ENCODE measurements at regions not wholly inside any gene's neighbourhood (a gene's known extent, or its start where the extent isn't known, plus 50 kb on each side); places are given as distances from the start of the nearest gene placed in this dataset.

DNA sequence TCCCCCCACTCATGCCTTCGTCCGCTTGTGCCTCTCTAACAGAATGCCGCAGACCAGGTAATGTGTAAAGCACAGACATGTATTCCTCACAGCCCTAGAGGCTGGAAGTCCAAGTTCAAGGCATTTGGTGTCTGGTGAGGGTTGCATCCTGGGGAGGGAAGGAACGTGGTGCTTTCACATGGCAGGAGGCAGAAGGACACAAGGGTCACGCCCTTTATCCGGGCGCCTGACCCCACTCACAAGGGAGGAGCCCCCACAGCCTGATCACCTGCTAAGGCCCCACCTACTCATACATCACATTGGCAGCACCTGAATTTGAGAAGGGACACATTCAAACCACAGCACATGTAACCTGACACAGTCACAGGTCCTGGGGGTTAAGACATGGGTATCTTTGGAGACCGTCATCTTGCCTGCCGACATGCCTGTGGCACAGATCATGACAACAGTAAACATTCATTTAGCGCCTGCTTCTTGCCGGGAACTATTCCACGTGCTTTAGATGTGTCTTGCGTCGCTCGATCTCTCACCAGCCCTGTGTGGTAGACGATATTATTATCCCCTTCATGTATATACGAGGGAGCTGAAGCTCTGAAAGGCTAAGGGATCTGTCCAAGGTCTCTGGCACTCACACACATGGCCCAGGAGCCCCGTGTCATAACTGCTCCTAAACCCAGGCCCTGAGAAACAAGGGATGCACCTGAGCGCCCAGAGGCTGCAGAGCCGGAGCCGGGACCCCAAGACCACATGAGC lies 235.6 kb downstream of the NPHP4 start:
- no peaks in the 10 kb centered on the region for H3K79me2 ChIP-seq (ENCODE audit: insufficient read depth, low read length)
- H4K20me1 ChIP-seq (ENCODE audit: insufficient read depth, low read length) = no peaks in the 10 kb centered on the region
- TF ChIP-seq, protein P1, sequence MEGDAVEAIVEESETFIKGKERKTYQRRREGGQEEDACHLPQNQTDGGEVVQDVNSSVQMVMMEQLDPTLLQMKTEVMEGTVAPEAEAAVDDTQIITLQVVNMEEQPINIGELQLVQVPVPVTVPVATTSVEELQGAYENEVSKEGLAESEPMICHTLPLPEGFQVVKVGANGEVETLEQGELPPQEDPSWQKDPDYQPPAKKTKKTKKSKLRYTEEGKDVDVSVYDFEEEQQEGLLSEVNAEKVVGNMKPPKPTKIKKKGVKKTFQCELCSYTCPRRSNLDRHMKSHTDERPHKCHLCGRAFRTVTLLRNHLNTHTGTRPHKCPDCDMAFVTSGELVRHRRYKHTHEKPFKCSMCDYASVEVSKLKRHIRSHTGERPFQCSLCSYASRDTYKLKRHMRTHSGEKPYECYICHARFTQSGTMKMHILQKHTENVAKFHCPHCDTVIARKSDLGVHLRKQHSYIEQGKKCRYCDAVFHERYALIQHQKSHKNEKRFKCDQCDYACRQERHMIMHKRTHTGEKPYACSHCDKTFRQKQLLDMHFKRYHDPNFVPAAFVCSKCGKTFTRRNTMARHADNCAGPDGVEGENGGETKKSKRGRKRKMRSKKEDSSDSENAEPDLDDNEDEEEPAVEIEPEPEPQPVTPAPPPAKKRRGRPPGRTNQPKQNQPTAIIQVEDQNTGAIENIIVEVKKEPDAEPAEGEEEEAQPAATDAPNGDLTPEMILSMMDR (IDR thresholded peaks at IDR 0.05; ENCODE audit: borderline replicate concordance, extremely low read depth, low read length, poor library complexity, severe bottlenecking) = no peak
- TF ChIP-seq EZH2 (IDR thresholded peaks at IDR 0.05; ENCODE audit: borderline replicate concordance, low read depth, low read length, severe bottlenecking) = no peak
- DNase-seq = no peak
- ATAC-seq (ENCODE audit: insufficient read depth, low read depth) = no peak
- H3K4me1 ChIP-seq (ENCODE audit: insufficient read depth, low read length) = no peaks in the 10 kb centered on the region
- H3K9me3 ChIP-seq (ENCODE audit: insufficient read depth, low read length, severe bottlenecking) = no peaks in the 10 kb centered on the region
- H3K4me2 ChIP-seq (ENCODE audit: insufficient read depth, low read length) = no peak overlapping the region
- H3K36me3 ChIP-seq (ENCODE audit: insufficient read depth, low read length) = no peaks in the 10 kb centered on the region
- H3K27ac ChIP-seq (ENCODE audit: low read length) = no peak overlapping the region
- H3K27me3 ChIP-seq (ENCODE audit: insufficient read depth, low read length, poor library complexity) = peaks cover 5% of the 10 kb centered on the region
- no peak overlapping the region for H3K4me3 ChIP-seq (ENCODE audit: low read depth in 1 of 2, low read length in 2 of 2)
- H2AFZ ChIP-seq (ENCODE audit: low read depth, low read length) = no peak overlapping the region
- H3K9ac ChIP-seq (ENCODE audit: low read depth, low read length) = no peak overlapping the region

DNA sequence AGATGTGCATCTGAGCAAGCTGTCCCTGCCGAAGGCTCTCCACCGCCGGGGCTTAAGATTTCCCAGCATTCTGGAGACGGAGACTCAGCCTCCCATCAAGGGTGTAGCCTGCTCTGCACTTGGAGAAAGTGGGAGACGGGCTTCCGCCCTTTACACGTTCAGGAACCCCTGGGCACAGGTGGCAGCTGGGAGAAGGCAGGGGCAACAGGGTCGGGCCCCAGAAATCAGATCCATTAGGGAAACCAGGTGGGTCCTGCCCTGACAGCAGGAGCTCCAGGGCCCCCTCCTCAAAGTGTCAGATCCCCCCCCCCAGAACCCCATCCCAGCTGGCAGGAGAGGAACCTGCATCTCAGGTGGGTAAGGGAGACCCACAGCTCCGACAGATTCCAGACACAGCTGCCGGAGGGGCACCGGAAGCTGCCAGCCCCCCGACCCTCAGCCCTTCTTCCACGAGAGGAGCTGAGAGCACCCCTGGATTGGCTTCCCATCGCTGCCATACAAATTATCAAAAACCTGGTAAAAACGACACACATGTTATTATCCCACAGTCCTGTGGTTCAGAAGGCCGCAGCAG lies 236.6 kb downstream of the NPHP4 start:
- no peaks in the 10 kb centered on the region for H3K9me3 ChIP-seq (ENCODE audit: insufficient read depth, low read length, severe bottlenecking)
- ATAC-seq (ENCODE audit: insufficient read depth, low read depth) (no peak), DNase-seq (no peak)
- no peak overlapping the region for H3K4me3 ChIP-seq (ENCODE audit: low read depth in 1 of 2, low read length in 2 of 2)
- H2AFZ ChIP-seq (ENCODE audit: low read depth, low read length) = no peak overlapping the region
- no peak overlapping the region for H3K4me2 ChIP-seq (ENCODE audit: insufficient read depth, low read length)
- H4K20me1 ChIP-seq (ENCODE audit: insufficient read depth, low read length) = no peaks in the 10 kb centered on the region
- H3K27ac ChIP-seq (ENCODE audit: low read length) = no peak overlapping the region
- H3K9ac ChIP-seq (ENCODE audit: low read depth, low read length) = no peak overlapping the region
- H3K4me1 ChIP-seq (ENCODE audit: insufficient read depth, low read length) = no peaks in the 10 kb centered on the region
- H3K27me3 ChIP-seq (ENCODE audit: insufficient read depth, low read length, poor library complexity) = peaks cover 7% of the 10 kb centered on the region
- no peaks in the 10 kb centered on the region for H3K79me2 ChIP-seq (ENCODE audit: insufficient read depth, low read length)
- TF ChIP-seq, protein P1 (IDR thresholded peaks at IDR 0.05; ENCODE audit: borderline replicate concordance, extremely low read depth, low read length, poor library complexity, severe bottlenecking) = no peak
- no peak for TF ChIP-seq EZH2 (IDR thresholded peaks at IDR 0.05; ENCODE audit: borderline replicate concordance, low read depth, low read length, severe bottlenecking)
- no peaks in the 10 kb centered on the region for H3K36me3 ChIP-seq (ENCODE audit: insufficient read depth, low read length)

DNA sequence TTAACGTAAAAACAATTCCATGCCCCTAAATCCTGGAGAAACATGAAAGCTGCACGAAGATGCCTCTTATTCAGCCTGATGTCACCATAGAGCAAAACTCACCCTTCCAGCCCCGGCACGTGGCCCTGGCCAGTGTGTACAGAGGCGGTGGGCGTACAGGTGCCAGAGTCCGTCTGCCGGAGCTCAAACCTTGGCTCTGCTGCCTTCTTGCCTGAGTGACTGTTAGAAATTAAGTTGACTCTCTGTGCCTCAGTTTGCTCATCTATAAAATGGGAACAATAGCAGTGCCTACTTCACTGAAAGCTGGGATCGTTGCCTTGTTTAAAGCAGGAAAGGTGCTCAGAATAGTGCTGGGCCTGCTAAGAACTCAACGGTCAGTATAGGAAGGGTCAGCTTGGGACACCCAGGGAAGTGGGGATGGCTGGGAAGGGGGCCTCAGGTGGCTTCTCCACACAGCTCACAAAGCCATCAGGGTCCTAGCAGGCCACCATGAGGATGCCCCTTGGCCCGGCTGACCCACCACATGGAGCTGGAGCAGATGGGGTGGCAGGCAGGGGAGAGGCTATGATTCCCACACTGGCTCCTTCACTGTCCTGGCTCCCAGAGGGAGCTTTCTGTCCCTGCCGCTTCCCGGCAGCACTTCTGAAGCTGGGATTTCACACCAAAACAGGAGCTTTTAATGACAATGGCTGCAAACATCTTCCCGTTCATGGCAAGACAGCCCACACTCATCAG lies 237.2 kb downstream of the NPHP4 start:
- no peaks in the 10 kb centered on the region for H4K20me1 ChIP-seq (ENCODE audit: insufficient read depth, low read length)
- no peaks in the 10 kb centered on the region for H3K4me1 ChIP-seq (ENCODE audit: insufficient read depth, low read length)
- no peak overlapping the region for H3K9ac ChIP-seq (ENCODE audit: low read depth, low read length)
- DNase-seq = no peak
- ATAC-seq (ENCODE audit: insufficient read depth, low read depth) = no peak
- no peak overlapping the region for H3K4me3 ChIP-seq (ENCODE audit: low read depth in 1 of 2, low read length in 2 of 2)
- peaks cover 7% of the 10 kb centered on the region for H3K27me3 ChIP-seq (ENCODE audit: insufficient read depth, low read length, poor library complexity)
- no peak overlapping the region for H3K27ac ChIP-seq (ENCODE audit: low read length)
- no peak for TF ChIP-seq EZH2 (IDR thresholded peaks at IDR 0.05; ENCODE audit: borderline replicate concordance, low read depth, low read length, severe bottlenecking)
- TF ChIP-seq, protein P1 (IDR thresholded peaks at IDR 0.05; ENCODE audit: borderline replicate concordance, extremely low read depth, low read length, poor library complexity, severe bottlenecking) = no peak
- no peak overlapping the region for H3K4me2 ChIP-seq (ENCODE audit: insufficient read depth, low read length)
- no peaks in the 10 kb centered on the region for H3K9me3 ChIP-seq (ENCODE audit: insufficient read depth, low read length, severe bottlenecking)
- no peaks in the 10 kb centered on the region for H3K79me2 ChIP-seq (ENCODE audit: insufficient read depth, low read length)
- no peaks in the 10 kb centered on the region for H3K36me3 ChIP-seq (ENCODE audit: insufficient read depth, low read length)
- no peak overlapping the region for H2AFZ ChIP-seq (ENCODE audit: low read depth, low read length)
